Endothelial cell (in vitro differentiated cells): ENCODE measurements at regions not wholly inside any gene's neighbourhood (a gene's known extent, or its start where the extent isn't known, plus 50 kb on each side); places are given as distances from the start of the nearest gene placed in this dataset.
A peak's percentile ranks its signal among the peaks of the same experiment; 100 is the strongest.

ENCODE experiments used
- DNase-seq: peaks from one replicate; pipeline ENCODE4 v3.0.0; 2021; ENCODE audit warnings: low spot score
- H3K27ac Mint-ChIP-seq: one replicate; pipeline ENCODE4 v1.8.0; 2021; ENCODE audit warnings: mixed read lengths, inconsistent platforms; ENCODE audit not compliant: unreplicated experiment
- H3K27me3 Mint-ChIP-seq: one replicate; pipeline ENCODE4 v1.8.0; 2021; ENCODE audit warnings: mild to moderate bottlenecking, moderate library complexity, mixed read lengths, inconsistent platforms; ENCODE audit not compliant: unreplicated experiment
- H3K36me3 Mint-ChIP-seq: one replicate; pipeline ENCODE4 v1.8.0; 2021; ENCODE audit warnings: mild to moderate bottlenecking, low read depth, mixed read lengths, inconsistent platforms; ENCODE audit not compliant: unreplicated experiment
- H3K4me1 Mint-ChIP-seq: one replicate; pipeline ENCODE4 v1.8.0; 2021; ENCODE audit warnings: mild to moderate bottlenecking, mixed read lengths, inconsistent platforms; ENCODE audit not compliant: unreplicated experiment
- H3K4me3 Mint-ChIP-seq: one replicate; pipeline ENCODE4 v1.8.0; 2021; ENCODE audit warnings: mild to moderate bottlenecking, mixed read lengths, inconsistent platforms; ENCODE audit not compliant: unreplicated experiment
- H3K9me3 Mint-ChIP-seq: one replicate; pipeline ENCODE4 v1.8.0; 2021; ENCODE audit warnings: mixed read lengths, inconsistent platforms; ENCODE audit not compliant: unreplicated experiment
- TF ChIP-seq, protein P1 (sequence below): fragments of 200-600 bp; sonication (generic); IDR thresholded peaks from one replicate; pipeline ENCODE4 v1.5.0; 2021; ENCODE audit warnings: antibody characterized with exemption; ENCODE audit not compliant: unreplicated experiment

DNA sequence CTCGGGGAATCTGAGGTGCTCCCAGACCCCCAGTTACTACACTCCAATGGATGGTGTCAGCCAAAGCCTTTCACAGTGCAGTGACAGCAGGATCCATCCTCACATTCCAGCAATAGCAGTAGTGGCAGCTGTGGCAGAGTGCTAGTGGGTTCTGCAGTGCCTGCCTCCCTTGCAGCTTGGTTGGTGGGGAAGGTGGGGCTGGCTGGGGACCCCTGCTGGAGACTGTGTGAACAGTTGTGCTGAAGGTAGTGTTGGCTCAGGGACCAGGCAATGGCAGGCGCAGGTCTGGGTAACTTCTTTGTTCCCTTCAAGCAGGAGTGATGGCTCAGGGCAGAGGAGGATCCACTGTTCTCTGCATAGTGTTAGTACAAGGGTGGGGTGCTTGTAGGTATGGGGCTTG, 343.7 kb upstream of the TRAM1L1 start:
- TF ChIP-seq, protein P1, sequence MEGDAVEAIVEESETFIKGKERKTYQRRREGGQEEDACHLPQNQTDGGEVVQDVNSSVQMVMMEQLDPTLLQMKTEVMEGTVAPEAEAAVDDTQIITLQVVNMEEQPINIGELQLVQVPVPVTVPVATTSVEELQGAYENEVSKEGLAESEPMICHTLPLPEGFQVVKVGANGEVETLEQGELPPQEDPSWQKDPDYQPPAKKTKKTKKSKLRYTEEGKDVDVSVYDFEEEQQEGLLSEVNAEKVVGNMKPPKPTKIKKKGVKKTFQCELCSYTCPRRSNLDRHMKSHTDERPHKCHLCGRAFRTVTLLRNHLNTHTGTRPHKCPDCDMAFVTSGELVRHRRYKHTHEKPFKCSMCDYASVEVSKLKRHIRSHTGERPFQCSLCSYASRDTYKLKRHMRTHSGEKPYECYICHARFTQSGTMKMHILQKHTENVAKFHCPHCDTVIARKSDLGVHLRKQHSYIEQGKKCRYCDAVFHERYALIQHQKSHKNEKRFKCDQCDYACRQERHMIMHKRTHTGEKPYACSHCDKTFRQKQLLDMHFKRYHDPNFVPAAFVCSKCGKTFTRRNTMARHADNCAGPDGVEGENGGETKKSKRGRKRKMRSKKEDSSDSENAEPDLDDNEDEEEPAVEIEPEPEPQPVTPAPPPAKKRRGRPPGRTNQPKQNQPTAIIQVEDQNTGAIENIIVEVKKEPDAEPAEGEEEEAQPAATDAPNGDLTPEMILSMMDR, result peak; percentile 20
- no peak overlapping the region for H3K27ac Mint-ChIP-seq
- no peaks in the 10 kb centered on the region for H3K4me1 Mint-ChIP-seq
- no peak for DNase-seq
- H3K27me3 Mint-ChIP-seq, result no peaks in the 10 kb centered on the region
- no peaks in the 10 kb centered on the region for H3K9me3 Mint-ChIP-seq
- no peak overlapping the region for H3K4me3 Mint-ChIP-seq
- H3K36me3 Mint-ChIP-seq, result no peaks in the 10 kb centered on the region

DNA sequence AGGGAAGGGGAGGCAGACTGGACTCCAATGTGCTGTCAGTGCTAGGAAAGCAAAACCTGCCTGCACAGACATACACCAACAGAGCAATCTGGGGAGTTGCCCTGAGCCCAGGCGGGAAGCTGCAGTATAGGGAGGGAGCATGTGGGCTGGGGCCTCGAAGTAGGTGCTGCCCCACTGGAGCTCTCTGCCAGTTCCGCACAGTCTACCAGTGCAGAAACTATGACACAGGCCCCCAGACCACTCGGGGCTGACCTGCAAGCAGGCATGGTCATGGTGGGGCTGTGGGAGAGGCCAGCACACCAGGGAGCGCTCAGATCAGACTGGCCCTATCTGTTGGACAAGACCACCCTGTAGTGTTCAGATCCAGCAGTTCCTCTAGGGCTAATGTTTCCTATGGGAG, 344.1 kb upstream of the TRAM1L1 start:
- no peaks in the 10 kb centered on the region for H3K9me3 Mint-ChIP-seq
- DNase-seq, result no peak
- TF ChIP-seq, protein P1, result no peak
- no peaks in the 10 kb centered on the region for H3K36me3 Mint-ChIP-seq
- no peaks in the 10 kb centered on the region for H3K27me3 Mint-ChIP-seq
- H3K4me3 Mint-ChIP-seq, result no peak overlapping the region
- H3K27ac Mint-ChIP-seq, result no peak overlapping the region
- H3K4me1 Mint-ChIP-seq, result no peaks in the 10 kb centered on the region

DNA sequence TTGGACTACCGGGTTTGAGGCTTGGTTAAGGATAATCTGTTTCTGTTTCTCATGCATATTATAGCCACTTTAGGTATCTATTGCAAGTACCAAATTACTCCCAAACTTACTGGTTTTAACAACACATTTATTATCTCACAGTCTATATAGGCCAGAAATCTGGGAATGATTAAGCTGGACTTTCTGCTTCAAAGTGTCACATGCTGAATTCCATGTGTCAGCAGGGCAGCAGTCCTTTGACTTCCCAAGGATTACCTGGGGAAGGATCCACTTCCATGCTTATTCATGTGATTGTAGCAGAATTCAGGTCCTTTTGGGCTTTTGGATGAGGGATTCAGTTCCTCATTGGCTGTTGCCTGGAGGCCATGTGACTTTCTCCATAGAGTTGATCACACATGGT, 349.0 kb upstream of the TRAM1L1 start:
- Mint-ChIP-seq H3K36me3 (no peaks in the 10 kb centered on the region), H3K27me3 (no peaks in the 10 kb centered on the region), H3K4me3 (no peak overlapping the region), H3K27ac (no peak overlapping the region), H3K9me3 (no peaks in the 10 kb centered on the region), H3K4me1 (no peaks in the 10 kb centered on the region)
- DNase-seq, result no peak
- TF ChIP-seq, protein P1, result no peak

DNA sequence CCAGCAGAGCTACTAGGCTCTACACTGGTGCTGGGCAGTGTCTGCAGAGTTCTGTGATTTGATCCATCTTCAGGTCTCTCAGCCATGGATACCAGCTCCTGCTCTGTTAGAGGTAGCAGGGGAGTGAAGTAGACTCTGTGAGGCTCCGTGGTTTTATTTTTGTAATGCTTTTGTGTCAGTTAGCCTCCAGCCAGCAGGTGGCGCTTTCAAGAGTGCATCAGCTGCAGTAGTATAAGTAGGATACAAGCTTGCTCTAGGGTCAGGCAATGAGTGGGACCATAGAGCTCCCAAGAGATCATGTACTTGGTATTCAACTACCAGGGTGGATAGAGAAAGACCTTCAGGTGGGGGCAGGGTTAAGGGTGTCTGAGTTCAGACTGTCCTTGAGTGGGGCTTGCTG, 362.5 kb upstream of the TRAM1L1 start:
- Mint-ChIP-seq H3K27ac (no peak overlapping the region), H3K4me1 (no peaks in the 10 kb centered on the region), H3K4me3 (no peak overlapping the region), H3K9me3 (no peaks in the 10 kb centered on the region), H3K27me3 (no peaks in the 10 kb centered on the region), H3K36me3 (no peaks in the 10 kb centered on the region)
- peak; percentile 6 for DNase-seq
- TF ChIP-seq, protein P1, result peak; percentile 50

DNA sequence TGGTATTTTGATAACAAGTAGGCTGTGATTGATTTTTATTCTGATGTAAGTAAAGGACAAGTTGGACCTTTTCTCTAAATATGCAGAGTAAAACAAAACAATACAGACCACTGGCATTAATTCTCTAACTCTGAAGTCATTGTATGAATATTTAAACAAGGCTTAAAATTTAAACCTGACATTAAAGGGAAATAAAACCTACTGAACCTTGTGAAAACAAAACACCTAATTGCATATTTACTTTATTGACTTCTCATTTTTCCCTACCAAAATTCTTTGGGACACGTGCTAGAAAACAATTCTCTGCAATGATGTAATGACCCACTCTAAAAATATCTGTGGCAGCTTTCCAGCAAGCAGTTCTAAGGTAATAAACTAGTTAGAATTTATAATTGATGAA, 369.7 kb upstream of the TRAM1L1 start:
- TF ChIP-seq, protein P1, result no peak
- no peak overlapping the region for H3K27ac Mint-ChIP-seq
- no peaks in the 10 kb centered on the region for H3K27me3 Mint-ChIP-seq
- H3K4me3 Mint-ChIP-seq, result no peak overlapping the region
- DNase-seq, result no peak
- no peaks in the 10 kb centered on the region for H3K9me3 Mint-ChIP-seq
- H3K36me3 Mint-ChIP-seq, result no peaks in the 10 kb centered on the region
- H3K4me1 Mint-ChIP-seq, result no peaks in the 10 kb centered on the region
